Calu3 (cell line): ENCODE measurements at regions not wholly inside any gene's neighbourhood (a gene's known extent, or its start where the extent isn't known, plus 50 kb on each side); places are given as distances from the start of the nearest gene placed in this dataset.
"Not testable (repeated sequence)": the region's sequence is repeated elsewhere in the genome, so short reads cannot be mapped to it uniquely, and the experiment has no call there.

Source experiments
- BruUV-seq: library from RNA; stranded (reverse); fragments of 400-500 nt; replicated peaks from 2 replicates; lab custom pipeline; 2021; lab: Mats Ljungman, UMichigan
- CTCF ChIA-PET: fragments of 300-600 bp; sonication (Branson Sonifier 250); formaldehyde crosslinking; loops from one replicate; lab custom pipeline; 2022; ENCODE audit warnings: antibody characterized with exemption; lab: Charles Lee
- DNase-seq: peaks from one replicate; pipeline ENCODE4 v3.0.0; 2022
- H3K27ac Mint-ChIP-seq: one replicate; pipeline ENCODE4 v1.8.0; 2022; ENCODE audit warnings: mixed read lengths; ENCODE audit not compliant: unreplicated experiment
- H3K27me3 Mint-ChIP-seq: one replicate; pipeline ENCODE4 v1.8.0; 2022; ENCODE audit warnings: mixed read lengths; ENCODE audit not compliant: unreplicated experiment
- H3K36me3 Mint-ChIP-seq: one replicate; pipeline ENCODE4 v1.8.0; 2022; ENCODE audit warnings: mild to moderate bottlenecking, moderate library complexity, mixed read lengths; ENCODE audit not compliant: insufficient read depth, unreplicated experiment
- H3K4me1 Mint-ChIP-seq: one replicate; pipeline ENCODE4 v1.8.0; 2022; ENCODE audit warnings: mild to moderate bottlenecking, low read depth, mixed read lengths; ENCODE audit not compliant: unreplicated experiment
- H3K4me3 Mint-ChIP-seq: one replicate; pipeline ENCODE4 v1.8.0; 2022; ENCODE audit warnings: mild to moderate bottlenecking, low read depth, moderate library complexity, mixed read lengths; ENCODE audit not compliant: unreplicated experiment
- H3K9me3 Mint-ChIP-seq: one replicate; pipeline ENCODE4 v1.8.0; 2022; ENCODE audit warnings: low read depth, mixed read lengths; ENCODE audit not compliant: unreplicated experiment
- CTCF ChIP-seq: fragments of 200-600 bp; IDR thresholded peaks from one replicate; pipeline ENCODE4 v1.8.0; 2022; ENCODE audit warnings: antibody characterized with exemption; ENCODE audit not compliant: unreplicated experiment
- intact Hi-C: fragments of 100-400 bp; cut with micrococcal nuclease; formaldehyde crosslinking; loops from one replicate; pipeline ENCODE4 v1.10.0; 2022; ENCODE audit not compliant: unreplicated experiment

GRCh38 chr7:63856466-63856865, 142.2 kb upstream of the ZNF722 start:
- DNase-seq, H3K4me3 Mint-ChIP-seq, H3K4me1 Mint-ChIP-seq, H3K36me3 Mint-ChIP-seq, H3K27me3 Mint-ChIP-seq, CTCF ChIA-PET, H3K27ac Mint-ChIP-seq, intact Hi-C loops, BruUV-seq: not testable (repeated sequence)
- H3K9me3 Mint-ChIP-seq, result peaks cover 10% of the 10 kb centered on the region

GRCh38 chr7:63867127-63867526, 131.5 kb upstream of the ZNF722 start:
- no TSS peak for BruUV-seq
- Mint-ChIP-seq H3K27me3 (no peaks in the 10 kb centered on the region), H3K4me1 (no peaks in the 10 kb centered on the region), H3K9me3 (peaks cover 14% of the 10 kb centered on the region), H3K27ac (no peak overlapping the region), H3K36me3 (no peaks in the 10 kb centered on the region), H3K4me3 (no peak overlapping the region)
- intact Hi-C loops, result no loop called here
- no peak for DNase-seq
- no peak for TF ChIP-seq CTCF
- CTCF ChIA-PET, result no interaction called here

- DNase-seq, intact Hi-C loops, H3K4me3 Mint-ChIP-seq, CTCF ChIA-PET, BruUV-seq, H3K4me1 Mint-ChIP-seq, H3K36me3 Mint-ChIP-seq, H3K9me3 Mint-ChIP-seq, H3K27me3 Mint-ChIP-seq, H3K27ac Mint-ChIP-seq: not testable (repeated sequence)
Measured at GRCh38 chr7:63874242-63874641, 124.4 kb upstream of the ZNF722 start.

GRCh38 chr7:63876707-63877322, 121.8 kb upstream of the ZNF722 start:
- H3K36me3 Mint-ChIP-seq, result no peaks in the 10 kb centered on the region
- no peaks in the 10 kb centered on the region for H3K9me3 Mint-ChIP-seq
- H3K27ac Mint-ChIP-seq, result no peak overlapping the region
- no peak overlapping the region for H3K4me3 Mint-ChIP-seq
- CTCF ChIA-PET, result no interaction called here
- intact Hi-C loops, result no loop called here
- no peak for TF ChIP-seq CTCF
- no peaks in the 10 kb centered on the region for H3K4me1 Mint-ChIP-seq
- no TSS peak for BruUV-seq
- no peaks in the 10 kb centered on the region for H3K27me3 Mint-ChIP-seq
- DNase-seq, result no peak

GRCh38 chr7:63887031-63887430, 111.6 kb upstream of the ZNF722 start:
- no peak for DNase-seq
- no peak for TF ChIP-seq CTCF
- no peak overlapping the region for H3K27ac Mint-ChIP-seq
- CTCF ChIA-PET, result no interaction called here
- no peak overlapping the region for H3K4me3 Mint-ChIP-seq
- intact Hi-C loops, result no loop called here
- H3K4me1 Mint-ChIP-seq, result no peaks in the 10 kb centered on the region
- H3K36me3 Mint-ChIP-seq, result no peaks in the 10 kb centered on the region
- H3K9me3 Mint-ChIP-seq, result peaks cover 2% of the 10 kb centered on the region
- BruUV-seq, result no TSS peak
- H3K27me3 Mint-ChIP-seq, result no peaks in the 10 kb centered on the region
